GM06990 (cell line): ENCODE measurements at regions not wholly inside any gene's neighbourhood (a gene's known extent, or its start where the extent isn't known, plus 50 kb on each side); places are given as distances from the start of the nearest gene placed in this dataset.

ENCODE experiments used
- DNase-seq: peaks from one replicate; pipeline ENCODE4 v3.0.0-alpha.2; 2011; ENCODE audit not compliant: insufficient read length; ENCODE audit errors: extremely low read depth
- H3K27me3 ChIP-seq: replicated peaks from 2 replicates; pipeline ENCODE4 v1.6.0; 2011; ENCODE audit warnings: low read length; ENCODE audit not compliant: control insufficient read depth, insufficient read depth
- H3K36me3 ChIP-seq: 2 replicates; pipeline ENCODE4 v1.5.1; 2011; ENCODE audit warnings: low read length; ENCODE audit not compliant: control insufficient read depth, insufficient read depth
- H3K4me3 ChIP-seq: replicated peaks from 2 replicates; pipeline ENCODE4 v1.5.1; 2011; ENCODE audit warnings: low read depth, mild to moderate bottlenecking, control low read depth, low read length
- TF ChIP-seq, protein P1 (sequence below): IDR thresholded peaks from 2 replicates; pipeline ENCODE4 v1.5.1; 2011; ENCODE audit warnings: low read length, control low read depth, mild to moderate bottlenecking, inconsistent platforms; ENCODE audit not compliant: insufficient read depth, poor library complexity, severe bottlenecking

DNA sequence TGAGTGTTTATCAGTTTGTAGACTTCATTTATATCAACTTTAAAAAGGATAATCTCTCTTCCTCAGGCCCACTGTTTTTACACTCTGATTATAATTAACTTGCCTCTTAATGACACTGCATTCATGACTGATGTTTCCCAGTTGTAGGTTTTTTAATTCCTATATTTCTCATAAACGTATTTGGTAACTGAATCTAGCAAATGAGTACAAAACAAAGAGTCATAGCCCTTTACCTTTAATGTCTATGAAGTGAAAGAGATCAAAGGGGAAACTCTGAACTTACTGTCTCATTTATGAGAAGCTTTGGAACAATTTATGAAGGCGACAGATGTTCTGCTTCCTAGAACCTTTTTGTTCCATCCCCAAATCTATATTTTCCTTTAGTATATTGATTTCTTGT is 56.6 kb upstream of the ABCA1 start:
- no peak for DNase-seq
- no peak overlapping the region for H3K4me3 ChIP-seq
- TF ChIP-seq, protein P1, sequence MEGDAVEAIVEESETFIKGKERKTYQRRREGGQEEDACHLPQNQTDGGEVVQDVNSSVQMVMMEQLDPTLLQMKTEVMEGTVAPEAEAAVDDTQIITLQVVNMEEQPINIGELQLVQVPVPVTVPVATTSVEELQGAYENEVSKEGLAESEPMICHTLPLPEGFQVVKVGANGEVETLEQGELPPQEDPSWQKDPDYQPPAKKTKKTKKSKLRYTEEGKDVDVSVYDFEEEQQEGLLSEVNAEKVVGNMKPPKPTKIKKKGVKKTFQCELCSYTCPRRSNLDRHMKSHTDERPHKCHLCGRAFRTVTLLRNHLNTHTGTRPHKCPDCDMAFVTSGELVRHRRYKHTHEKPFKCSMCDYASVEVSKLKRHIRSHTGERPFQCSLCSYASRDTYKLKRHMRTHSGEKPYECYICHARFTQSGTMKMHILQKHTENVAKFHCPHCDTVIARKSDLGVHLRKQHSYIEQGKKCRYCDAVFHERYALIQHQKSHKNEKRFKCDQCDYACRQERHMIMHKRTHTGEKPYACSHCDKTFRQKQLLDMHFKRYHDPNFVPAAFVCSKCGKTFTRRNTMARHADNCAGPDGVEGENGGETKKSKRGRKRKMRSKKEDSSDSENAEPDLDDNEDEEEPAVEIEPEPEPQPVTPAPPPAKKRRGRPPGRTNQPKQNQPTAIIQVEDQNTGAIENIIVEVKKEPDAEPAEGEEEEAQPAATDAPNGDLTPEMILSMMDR = no peak

DNA sequence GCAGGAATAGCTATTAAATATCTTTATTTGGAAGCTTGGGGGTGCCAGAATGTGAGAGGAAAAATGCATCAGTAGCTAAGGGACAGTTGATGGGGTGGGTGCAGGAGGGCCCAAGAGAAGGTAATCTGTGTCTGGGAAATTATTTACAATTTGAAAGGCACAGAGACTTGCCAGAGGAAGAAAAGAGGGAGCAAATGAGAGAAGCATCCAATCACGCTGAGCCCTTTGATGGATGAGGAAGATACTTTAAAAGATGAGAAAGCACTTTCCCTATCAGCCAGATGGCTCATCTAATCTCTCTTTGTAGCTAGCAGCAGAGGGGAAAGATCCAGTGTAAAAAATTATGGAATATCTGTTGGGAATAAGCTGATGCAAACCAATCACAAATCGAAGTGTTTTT is 57.0 kb upstream of the ABCA1 start:
- no peak overlapping the region for H3K4me3 ChIP-seq
- H3K27me3 ChIP-seq = peaks cover 3% of the 10 kb centered on the region; the same call in 1 of the 2 replicates
- no peak for DNase-seq
- H3K36me3 ChIP-seq = no peaks in the 10 kb centered on the region
- TF ChIP-seq, protein P1 = no peak

More for the DNA sequence above, 56.6 kb upstream of the ABCA1 start:
- H3K36me3 ChIP-seq = no peaks in the 10 kb centered on the region
- peaks cover 3% of the 10 kb centered on the region; the same call in 1 of the 2 replicates for H3K27me3 ChIP-seq

GRCh38 chr9:104986096-104986495 is 58.1 kb upstream of the ABCA1 start:
- H3K4me3 ChIP-seq = no peak overlapping the region
- TF ChIP-seq, protein P1 = no peak
- no peaks in the 10 kb centered on the region for H3K36me3 ChIP-seq
- DNase-seq = no peak
- peaks cover 3% of the 10 kb centered on the region; the same call in 1 of the 2 replicates for H3K27me3 ChIP-seq

- peaks cover 3% of the 10 kb centered on the region for H3K27me3 ChIP-seq
- TF ChIP-seq, protein P1 = no peak
- no peak for DNase-seq
- H3K4me3 ChIP-seq = no peak overlapping the region
- H3K36me3 ChIP-seq = no peaks in the 10 kb centered on the region
Observed at GRCh38 chr9:104987743-104988142, 59.8 kb upstream of the ABCA1 start.

- TF ChIP-seq, protein P1 = no peak
- peaks cover 4% of the 10 kb centered on the region for H3K27me3 ChIP-seq
- no peak overlapping the region for H3K4me3 ChIP-seq
- H3K36me3 ChIP-seq = no peaks in the 10 kb centered on the region
- no peak for DNase-seq
Observed at GRCh38 chr9:104988539-104988938, 60.6 kb upstream of the ABCA1 start.
